Brain microvascular endothelial cell (primary cell): ENCODE measurements at regions not wholly inside any gene's neighbourhood (a gene's known extent, or its start where the extent isn't known, plus 50 kb on each side); places are given as distances from the start of the nearest gene placed in this dataset.

Experiments used
- DNase-seq: peaks from one replicate; pipeline ENCODE4 v3.0.0-alpha.2; 2020
- H3K27ac ChIP-seq: fragments of 250-450 bp; sonication (Bioruptor Pico); 2 replicates; pipeline ENCODE4 v1.5.1; 2020; ENCODE audit warnings: mild to moderate bottlenecking, moderate library complexity
- H3K27me3 ChIP-seq: fragments of 250-450 bp; sonication (Bioruptor Pico); replicated peaks from 2 replicates; pipeline ENCODE4 v1.5.1; 2020; ENCODE audit warnings: mild to moderate bottlenecking
- H3K36me3 ChIP-seq: fragments of 250-450 bp; sonication (Bioruptor Pico); replicated peaks from 2 replicates; pipeline ENCODE4 v1.5.1; 2020; ENCODE audit warnings: mild to moderate bottlenecking
- H3K4me3 ChIP-seq: 2 replicates; pipeline ENCODE4 v1.5.1; 2011; ENCODE audit warnings: low read depth, mild to moderate bottlenecking, control low read depth, low read length, moderate library complexity
- CTCF ChIP-seq: IDR thresholded peaks from 2 replicates; pipeline ENCODE4 v1.5.1; 2011; ENCODE audit warnings: low read depth, mild to moderate bottlenecking, moderate library complexity, low read length, control low read depth, inconsistent platforms; ENCODE audit errors: missing control alignments
- in situ Hi-C: cut with HindIII; loops from 2 replicates; pipeline ENCODE4 v1.10.0; 2017; ENCODE audit warnings: low sequenced_read_pairs, low pct_ligation_motif_present

- DNase-seq: no peak
- no peak for TF ChIP-seq CTCF
- no peak overlapping the region for H3K4me3 ChIP-seq
Measured at GRCh38 chr4:103802766-103803165, 83.0 kb upstream of the TACR3 start.

DNA sequence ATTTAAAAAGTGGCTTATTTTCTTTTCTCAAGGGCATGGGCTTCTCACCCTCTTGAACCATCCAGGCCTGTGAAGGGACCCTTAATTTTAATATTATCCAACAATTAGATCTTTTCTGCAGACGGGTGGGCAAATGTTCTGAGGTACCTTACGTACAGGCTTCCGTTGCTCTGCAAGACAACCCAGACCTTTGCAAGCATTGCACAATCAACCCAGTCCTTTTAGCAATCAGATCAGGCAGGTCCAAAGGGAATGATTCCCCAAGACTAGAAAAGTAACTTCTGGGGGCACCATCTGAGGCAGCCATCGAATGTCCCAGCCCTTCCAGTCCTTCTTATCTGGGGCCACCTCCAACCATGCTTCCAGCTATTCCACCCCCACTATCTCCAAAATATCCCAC is 67.3 kb upstream of the TACR3 start:
- Histone ChIP-seq H3K27me3 (no peaks in the 10 kb centered on the region), H3K36me3 (no peaks in the 10 kb centered on the region), H3K27ac (no peak overlapping the region), H3K4me3 (no peak overlapping the region)
- TF ChIP-seq CTCF: no peak
- no peak for DNase-seq
- in situ Hi-C loops: no loop called here

More at GRCh38 chr4:103802766-103803165, 83.0 kb upstream of the TACR3 start:
- Histone ChIP-seq H3K27me3 (no peaks in the 10 kb centered on the region), H3K27ac (no peak overlapping the region), H3K36me3 (no peaks in the 10 kb centered on the region)
- in situ Hi-C loops: no loop called here

- no peak overlapping the region for H3K27ac ChIP-seq
- DNase-seq: no peak
- no peak for TF ChIP-seq CTCF
- in situ Hi-C loops: no loop called here
- no peaks in the 10 kb centered on the region for H3K27me3 ChIP-seq
- H3K36me3 ChIP-seq: no peaks in the 10 kb centered on the region
- H3K4me3 ChIP-seq: no peak overlapping the region
Measured at GRCh38 chr4:103786593-103786992, 66.8 kb upstream of the TACR3 start.

DNA sequence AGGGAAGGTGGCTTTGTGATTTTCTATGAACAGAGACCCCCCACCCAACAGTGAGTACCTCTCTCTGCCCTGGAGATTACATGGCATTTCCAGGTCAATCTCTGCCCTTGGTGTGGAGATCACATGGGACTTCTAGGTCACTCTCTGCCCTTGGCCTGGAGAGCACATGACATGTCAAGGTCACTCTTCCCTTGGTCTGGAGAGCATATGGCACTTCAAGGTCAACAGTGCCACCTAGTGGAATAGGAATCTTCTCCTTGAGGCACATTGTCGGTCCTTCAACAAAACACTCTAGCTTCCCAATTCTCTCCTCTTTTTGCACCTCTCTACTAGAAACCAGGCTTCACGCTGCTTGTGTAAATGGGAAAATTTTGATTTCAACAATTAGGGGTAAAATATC is 66.2 kb upstream of the TACR3 start:
- H3K27me3 ChIP-seq: no peaks in the 10 kb centered on the region
- H3K27ac ChIP-seq: no peak overlapping the region
- TF ChIP-seq CTCF: peak; percentile 55
- DNase-seq: peak; percentile 1
- in situ Hi-C loops: no loop called here
- H3K36me3 ChIP-seq: no peaks in the 10 kb centered on the region
- H3K4me3 ChIP-seq: no peak overlapping the region

DNA sequence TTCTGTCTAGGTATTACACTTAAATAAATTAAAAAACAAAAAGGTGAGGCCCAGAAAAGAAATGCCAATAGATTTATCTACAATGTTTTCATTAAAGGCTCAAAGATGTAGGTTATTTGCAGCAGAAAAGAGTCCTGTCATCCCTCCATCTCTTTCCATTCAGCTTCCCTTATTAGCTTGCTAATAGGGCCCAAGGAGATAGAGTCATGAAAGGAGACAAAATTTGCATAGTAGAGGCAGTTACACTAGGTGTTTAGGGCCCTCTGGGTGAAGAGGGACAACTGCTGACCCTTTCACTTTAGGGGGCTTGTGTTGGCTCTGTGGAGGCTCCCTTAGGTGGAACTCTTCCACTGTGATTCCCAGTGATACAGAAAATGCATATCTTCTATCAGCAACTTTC is 58.4 kb upstream of the TACR3 start:
- no peaks in the 10 kb centered on the region for H3K36me3 ChIP-seq
- H3K27me3 ChIP-seq: no peaks in the 10 kb centered on the region
- in situ Hi-C loops: no loop called here
- H3K4me3 ChIP-seq: no peak overlapping the region
- H3K27ac ChIP-seq: no peak overlapping the region
- TF ChIP-seq CTCF: no peak
- no peak for DNase-seq

GRCh38 chr4:103774326-103774825 is 54.6 kb upstream of the TACR3 start:
- Histone ChIP-seq H3K4me3 (no peak overlapping the region), H3K27ac (no peak overlapping the region), H3K36me3 (no peaks in the 10 kb centered on the region), H3K27me3 (no peaks in the 10 kb centered on the region)
- TF ChIP-seq CTCF: no peak
- in situ Hi-C loops: no loop called here
- DNase-seq: no peak
